ENCODE measurements at regions not wholly inside any gene's neighbourhood (a gene's known extent, or its start where the extent isn't known, plus 50 kb on each side); places are given as distances from the start of the nearest gene placed in this dataset.
A peak's percentile ranks its signal among the peaks of the same experiment; 100 is the strongest.

DNA sequence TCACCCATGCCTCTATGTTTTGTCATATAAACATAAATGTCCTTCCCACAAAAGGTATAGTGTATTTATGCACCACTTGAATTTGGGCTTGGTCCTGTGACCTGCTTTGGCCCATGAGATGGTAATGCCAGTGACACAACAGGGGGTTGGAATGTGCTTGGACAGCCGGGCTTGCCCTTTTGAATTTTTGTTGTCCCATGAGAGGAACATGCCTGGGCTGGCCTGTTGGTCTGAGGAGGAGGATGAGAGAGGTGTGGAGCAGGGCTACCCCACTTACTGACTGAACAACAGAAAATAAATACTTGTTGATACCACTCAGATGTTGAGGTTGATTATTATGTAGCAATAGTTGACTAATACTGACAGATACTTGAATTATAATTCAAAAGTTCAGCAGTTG lies 63.2 kb upstream of the TCF4 start:
- DNase-seq (ENCODE audit: insufficient read length, low spot score, missing footprints): no peak
- no peak for TF ChIP-seq CTCF (IDR thresholded peaks at IDR 0.05; ENCODE audit: extremely low read depth, low read depth, low read length)
- Histone ChIP-seq H3K4me2 (ENCODE audit: insufficient read depth, low read length) (no peak overlapping the region), H3K79me2 (ENCODE audit: insufficient read depth, low read length) (no peaks in the 10 kb centered on the region), H3K36me3 (ENCODE audit: insufficient read depth, low read length) (no peaks in the 10 kb centered on the region), H2AFZ (ENCODE audit: low read length) (no peak overlapping the region), H3K27ac (ENCODE audit: low read depth, low read length) (no peak overlapping the region), H3K4me1 (ENCODE audit: insufficient read depth, low read length) (peaks cover 3% of the 10 kb centered on the region), H3K27me3 (ENCODE audit: insufficient read depth, low read length) (no peaks in the 10 kb centered on the region), H4K20me1 (ENCODE audit: insufficient read depth, low read length) (no peaks in the 10 kb centered on the region), H3K4me3 (ENCODE audit: insufficient read depth, low read length) (no peak overlapping the region), H3K9me3 (ENCODE audit: low read depth, low read length) (no peaks in the 10 kb centered on the region)

DNA sequence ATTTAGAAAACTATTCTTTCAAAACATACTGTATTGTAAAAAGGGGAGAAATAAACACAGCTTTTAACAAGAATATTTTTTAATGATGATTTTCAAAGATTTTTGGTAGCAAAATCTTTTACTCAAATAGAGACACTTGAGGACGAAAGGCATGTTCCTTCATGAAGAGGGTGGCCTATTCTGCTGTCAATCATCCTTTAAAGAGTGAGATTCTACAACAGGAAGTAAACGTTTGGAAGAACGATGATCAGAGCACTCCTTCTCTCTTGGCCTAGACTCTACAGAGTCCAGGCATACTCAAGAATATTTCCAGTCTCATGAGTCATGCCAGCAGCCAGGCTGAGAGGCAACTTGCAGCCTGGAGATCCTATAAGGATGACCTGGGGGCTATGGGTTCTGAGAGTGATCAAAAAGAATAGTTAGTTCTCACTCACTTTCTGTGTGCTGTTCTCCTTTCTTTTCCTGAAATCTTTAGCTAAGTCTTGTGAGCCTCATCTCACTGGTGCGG lies 62.4 kb upstream of the TCF4 start:
- Histone ChIP-seq H3K27me3 (ENCODE audit: insufficient read depth, low read length) (no peaks in the 10 kb centered on the region), H3K9me3 (ENCODE audit: low read depth, low read length) (no peaks in the 10 kb centered on the region), H3K36me3 (ENCODE audit: insufficient read depth, low read length) (no peaks in the 10 kb centered on the region), H4K20me1 (ENCODE audit: insufficient read depth, low read length) (no peaks in the 10 kb centered on the region), H3K79me2 (ENCODE audit: insufficient read depth, low read length) (no peaks in the 10 kb centered on the region), H3K4me2 (ENCODE audit: insufficient read depth, low read length) (no peak overlapping the region), H3K4me3 (ENCODE audit: insufficient read depth, low read length) (no peak overlapping the region), H2AFZ (ENCODE audit: low read length) (peak overlapping the region; percentile 34), H3K4me1 (ENCODE audit: insufficient read depth, low read length) (peaks cover 3% of the 10 kb centered on the region), H3K27ac (ENCODE audit: low read depth, low read length) (no peak overlapping the region)
- no peak for TF ChIP-seq CTCF (IDR thresholded peaks at IDR 0.05; ENCODE audit: extremely low read depth, low read depth, low read length)
- DNase-seq (ENCODE audit: insufficient read length, low spot score, missing footprints): no peak

DNA sequence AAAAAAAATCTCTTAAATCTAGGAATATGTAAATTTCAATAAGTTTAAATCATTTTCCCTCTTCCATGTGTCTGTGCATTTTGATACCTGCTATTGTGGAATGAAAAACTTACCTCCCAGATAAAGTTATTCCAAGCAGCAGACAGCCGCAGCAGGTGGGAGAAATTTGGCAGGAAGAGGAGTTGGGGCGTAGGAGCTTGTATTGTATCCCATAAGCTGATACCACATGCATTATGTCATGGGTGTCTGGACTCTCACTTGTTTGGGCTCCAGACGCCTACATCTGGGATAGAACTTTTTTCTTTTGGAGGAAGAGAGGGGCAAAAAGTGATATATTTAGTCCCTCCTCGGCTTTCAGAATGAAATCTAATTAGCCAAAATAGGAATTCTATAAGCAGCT lies 59.3 kb upstream of the TCF4 start:
- H3K36me3 ChIP-seq (ENCODE audit: insufficient read depth, low read length): no peaks in the 10 kb centered on the region
- H3K4me3 ChIP-seq (ENCODE audit: insufficient read depth, low read length): no peak overlapping the region
- H3K79me2 ChIP-seq (ENCODE audit: insufficient read depth, low read length): no peaks in the 10 kb centered on the region
- H3K9me3 ChIP-seq (ENCODE audit: low read depth, low read length): no peaks in the 10 kb centered on the region
- H3K4me1 ChIP-seq (ENCODE audit: insufficient read depth, low read length): peaks cover 3% of the 10 kb centered on the region
- no peak overlapping the region for H3K27ac ChIP-seq (ENCODE audit: low read depth, low read length)
- TF ChIP-seq CTCF (IDR thresholded peaks at IDR 0.05; ENCODE audit: extremely low read depth, low read depth, low read length): no peak
- H4K20me1 ChIP-seq (ENCODE audit: insufficient read depth, low read length): no peaks in the 10 kb centered on the region
- no peak for DNase-seq (ENCODE audit: insufficient read length, low spot score, missing footprints)
- no peaks in the 10 kb centered on the region for H3K27me3 ChIP-seq (ENCODE audit: insufficient read depth, low read length)
- no peak overlapping the region for H2AFZ ChIP-seq (ENCODE audit: low read length)
- H3K4me2 ChIP-seq (ENCODE audit: insufficient read depth, low read length): no peak overlapping the region

DNA sequence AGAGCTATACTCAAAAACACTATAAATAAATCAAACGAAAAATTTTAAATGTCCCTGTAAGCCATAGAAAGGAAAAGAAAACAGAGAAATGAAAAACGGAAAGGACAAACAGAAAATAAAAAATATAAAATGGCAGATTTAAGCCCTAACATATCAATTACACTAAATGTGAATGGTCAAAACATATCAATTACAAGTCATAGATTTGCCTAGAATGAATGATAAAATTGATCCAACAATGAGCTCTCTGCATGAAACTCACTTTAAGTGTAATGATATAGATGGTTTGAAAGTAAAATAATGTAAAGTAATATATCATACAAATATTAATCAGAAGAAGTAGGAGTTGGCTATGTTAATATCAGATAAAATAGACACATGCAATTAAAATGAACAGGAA lies 54.2 kb upstream of the TCF4 start:
- TF ChIP-seq CTCF (IDR thresholded peaks at IDR 0.05; ENCODE audit: extremely low read depth, low read depth, low read length): no peak
- H3K9me3 ChIP-seq (ENCODE audit: low read depth, low read length): no peaks in the 10 kb centered on the region
- H3K79me2 ChIP-seq (ENCODE audit: insufficient read depth, low read length): no peaks in the 10 kb centered on the region
- H3K4me1 ChIP-seq (ENCODE audit: insufficient read depth, low read length): no peaks in the 10 kb centered on the region
- H3K4me2 ChIP-seq (ENCODE audit: insufficient read depth, low read length): no peak overlapping the region
- no peaks in the 10 kb centered on the region for H3K36me3 ChIP-seq (ENCODE audit: insufficient read depth, low read length)
- no peaks in the 10 kb centered on the region for H3K27me3 ChIP-seq (ENCODE audit: insufficient read depth, low read length)
- H3K4me3 ChIP-seq (ENCODE audit: insufficient read depth, low read length): no peak overlapping the region
- H4K20me1 ChIP-seq (ENCODE audit: insufficient read depth, low read length): no peaks in the 10 kb centered on the region
- no peak overlapping the region for H2AFZ ChIP-seq (ENCODE audit: low read length)
- DNase-seq (ENCODE audit: insufficient read length, low spot score, missing footprints): no peak
- H3K27ac ChIP-seq (ENCODE audit: low read depth, low read length): no peak overlapping the region

Measured in osteoblast (primary cell).